ENCODE measurements at regions not wholly inside any gene's neighbourhood (a gene's known extent, or its start where the extent isn't known, plus 50 kb on each side); places are given as distances from the start of the nearest gene placed in this dataset.

GRCh38 chr2:51107841-51108240, 75.9 kb upstream of the NRXN1 start:
- no peak for TF ChIP-seq EZH2 (IDR thresholded peaks at IDR 0.05; ENCODE audit: insufficient read depth, poor library complexity, severe bottlenecking)
- TF ChIP-seq EZH2phosphoT487 (IDR thresholded peaks at IDR 0.05; ENCODE audit: insufficient read depth, low read depth), result no peak

Data from GM23248 (cell line).